WTC11 (cell line): ENCODE measurements at regions not wholly inside any gene's neighbourhood (a gene's known extent, or its start where the extent isn't known, plus 50 kb on each side); places are given as distances from the start of the nearest gene placed in this dataset.
"Not testable (repeated sequence)": the region's sequence is repeated elsewhere in the genome, so short reads cannot be mapped to it uniquely, and the experiment has no call there.

Source experiments
- ATAC-seq: fragments of 200-7000 bp; cut with Tn5 transposase; 2 replicates; pipeline ENCODE4 v1.10.0; 2021; ENCODE audit warnings: mild to moderate bottlenecking, moderate library complexity
- CTCF ChIA-PET: fragments of 300-600 bp; sonication (Branson Sonifier 250); formaldehyde crosslinking; loops from one replicate; lab custom pipeline; 2021; ENCODE audit warnings: antibody characterized with exemption; lab: Charles Lee
- POLR2A ChIA-PET: fragments of 350-600 bp; sonication (Branson Sonifier 250); formaldehyde crosslinking; loops from one replicate; lab custom pipeline; 2021; ENCODE audit warnings: antibody characterized with exemption; lab: Charles Lee
- DNase-seq: peaks from one replicate; pipeline ENCODE4 v3.0.0; 2021; ENCODE audit warnings: low spot score
- H3K27ac Mint-ChIP-seq: 2 replicates; pipeline ENCODE4 v1.8.0; 2021; ENCODE audit warnings: mixed read lengths
- H3K27me3 Mint-ChIP-seq: 2 replicates; pipeline ENCODE4 v1.8.0; 2021; ENCODE audit warnings: low read depth, mild to moderate bottlenecking, moderate library complexity, mixed read lengths
- H3K36me3 Mint-ChIP-seq: 2 replicates; pipeline ENCODE4 v1.8.0; 2021; ENCODE audit warnings: mixed read lengths
- H3K4me1 Mint-ChIP-seq: 2 replicates; pipeline ENCODE4 v1.8.0; 2022; ENCODE audit warnings: mixed read lengths
- H3K4me3 Mint-ChIP-seq: 2 replicates; pipeline ENCODE4 v1.8.0; 2021; ENCODE audit warnings: mild to moderate bottlenecking, moderate library complexity, mixed read lengths
- H3K9me3 Mint-ChIP-seq: 2 replicates; pipeline ENCODE4 v1.8.0; 2021; ENCODE audit warnings: mixed read lengths
- ATF3 ChIP-seq: sonication (generic); formaldehyde crosslinking; conservative IDR thresholded peaks from 2 replicates; pipeline ENCODE4 v1.8.1; 2022; ENCODE audit warnings: mild to moderate bottlenecking, missing genetic modification reagents
- CDX4 ChIP-seq: fragments of 250-450 bp; sonication (Bioruptor Pico); IDR thresholded peaks from 2 replicates; pipeline ENCODE4 v1.9.0; 2021; ENCODE audit warnings: moderate library complexity, mild to moderate bottlenecking, inconsistent platforms, borderline replicate concordance
- CTCF ChIP-seq: fragments of 200-600 bp; IDR thresholded peaks from 2 replicates; pipeline ENCODE4 v1.8.0; 2022; ENCODE audit warnings: antibody characterized with exemption
- ELF4 ChIP-seq: sonication (generic); formaldehyde crosslinking; IDR thresholded peaks from 2 replicates; pipeline ENCODE4 v1.8.1; 2022; ENCODE audit warnings: low read depth, mild to moderate bottlenecking, moderate library complexity, missing genetic modification reagents
- ERG ChIP-seq: fragments of 250-450 bp; sonication (Bioruptor Pico); IDR thresholded peaks from 2 replicates; pipeline ENCODE4 v1.8.0; 2021; ENCODE audit warnings: mild to moderate bottlenecking
- FOXP4 ChIP-seq: sonication (generic); formaldehyde crosslinking; IDR thresholded peaks from 2 replicates; pipeline ENCODE4 v1.8.0; 2022; ENCODE audit warnings: mild to moderate bottlenecking, missing genetic modification reagents
- KAT7 ChIP-seq: sonication (generic); formaldehyde crosslinking; IDR thresholded peaks from 2 replicates; pipeline ENCODE4 v1.8.1; 2023; ENCODE audit warnings: missing genetic modification reagents, mild to moderate bottlenecking, borderline replicate concordance
- MXD4 ChIP-seq: fragments of 250-450 bp; sonication (Bioruptor Pico); IDR thresholded peaks from 2 replicates; pipeline ENCODE4 v1.8.0; 2021; ENCODE audit warnings: mild to moderate bottlenecking, moderate library complexity, borderline replicate concordance
- NFATC4 ChIP-seq: fragments of 250-450 bp; sonication (Bioruptor Pico); IDR thresholded peaks from 2 replicates; pipeline ENCODE4 v1.9.0; 2021; ENCODE audit warnings: mild to moderate bottlenecking
- NFE2L1 ChIP-seq: sonication (generic); formaldehyde crosslinking; IDR thresholded peaks from 2 replicates; pipeline ENCODE4 v1.8.1; 2023; ENCODE audit warnings: missing genetic modification reagents
- NR1H2 ChIP-seq: sonication (generic); formaldehyde crosslinking; IDR thresholded peaks from 2 replicates; pipeline ENCODE4 v1.9.0; 2021; ENCODE audit warnings: mild to moderate bottlenecking, moderate library complexity, missing genetic modification reagents
- PREB ChIP-seq: sonication (generic); formaldehyde crosslinking; IDR thresholded peaks from 2 replicates; pipeline ENCODE4 v1.8.1; 2022; ENCODE audit warnings: mild to moderate bottlenecking, missing genetic modification reagents, moderate library complexity, borderline replicate concordance
- PRRX2 ChIP-seq: fragments of 250-450 bp; sonication (Bioruptor Pico); IDR thresholded peaks from 2 replicates; pipeline ENCODE4 v1.8.0; 2021; ENCODE audit warnings: mild to moderate bottlenecking
- RORB ChIP-seq: fragments of 250-450 bp; sonication (Bioruptor Pico); IDR thresholded peaks from 2 replicates; pipeline ENCODE4 v1.9.0; 2021; ENCODE audit warnings: mild to moderate bottlenecking
- STAT6 ChIP-seq: sonication (generic); formaldehyde crosslinking; conservative IDR thresholded peaks from 2 replicates; pipeline ENCODE4 v1.8.1; 2023; ENCODE audit warnings: mild to moderate bottlenecking, low read depth, missing genetic modification reagents, moderate library complexity
- TEAD1 ChIP-seq: sonication (generic); formaldehyde crosslinking; IDR thresholded peaks from 2 replicates; pipeline ENCODE4 v1.8.0; 2022; ENCODE audit warnings: mild to moderate bottlenecking, missing genetic modification reagents
- ZNF121 ChIP-seq: sonication (generic); formaldehyde crosslinking; IDR thresholded peaks from 2 replicates; pipeline ENCODE4 v1.8.0; 2023; ENCODE audit warnings: missing genetic modification reagents
- ZNF138 ChIP-seq: sonication (generic); formaldehyde crosslinking; conservative IDR thresholded peaks from 2 replicates; pipeline ENCODE4 v1.8.1; 2022; ENCODE audit warnings: mild to moderate bottlenecking, moderate library complexity, missing genetic modification reagents
- ZNF423 ChIP-seq: fragments of 250-450 bp; sonication (Bioruptor Pico); IDR thresholded peaks from 2 replicates; pipeline ENCODE4 v2.1.2; 2022; ENCODE audit warnings: mild to moderate bottlenecking, moderate library complexity
- ZNF532 ChIP-seq: fragments of 250-450 bp; sonication (Bioruptor Pico); IDR thresholded peaks from 2 replicates; pipeline ENCODE4 v1.9.0; 2021; ENCODE audit warnings: mild to moderate bottlenecking, borderline replicate concordance

- no peak for TF ChIP-seq ZNF532 (CRISPR knock-in tag)
- no peak for TF ChIP-seq ZNF423 (CRISPR knock-in tag)
- TF ChIP-seq KAT7 (CRISPR knock-in tag): no peak
- no peak for TF ChIP-seq PRRX2 (CRISPR knock-in tag)
- no peak for TF ChIP-seq MXD4 (CRISPR knock-in tag)
- no peak for TF ChIP-seq CDX4 (CRISPR knock-in tag)
- TF ChIP-seq ZNF121 (CRISPR knock-in tag): no peak
- no peak for TF ChIP-seq PREB (CRISPR knock-in tag)
- no peak for TF ChIP-seq ELF4 (CRISPR knock-in tag)
- no peak for TF ChIP-seq ERG (CRISPR knock-in tag)
- no peak for TF ChIP-seq TEAD1 (CRISPR knock-in tag)
Measured at GRCh38 chr10:35959252-35959651, 317.2 kb upstream of the FZD8 start (continued).

- peak; percentile 22; the same call in 1 of the 2 replicates for ATAC-seq
- H3K27ac Mint-ChIP-seq, H3K4me3 Mint-ChIP-seq, POLR2A ChIA-PET, DNase-seq, H3K36me3 Mint-ChIP-seq, H3K9me3 Mint-ChIP-seq: not testable (repeated sequence)
- H3K27me3 Mint-ChIP-seq: peaks cover 37% of the 10 kb centered on the region
- H3K4me1 Mint-ChIP-seq: peaks cover 25% of the 10 kb centered on the region
- CTCF ChIA-PET: interaction anchor here (1.1 to 1.7 kb wide), 2 partner anchors 321 to 323 kb away, joined by 5 to 7 read pairs; no protein-coding TSS in a partner anchor
Measured at GRCh38 chr10:35958609-35959008, 316.5 kb upstream of the FZD8 start.

- H3K27ac Mint-ChIP-seq: no peak overlapping the region
- no peak overlapping the region for H3K4me3 Mint-ChIP-seq
- H3K36me3 Mint-ChIP-seq: no peaks in the 10 kb centered on the region
- peaks cover 35% of the 10 kb centered on the region for H3K4me1 Mint-ChIP-seq
- H3K27me3 Mint-ChIP-seq: peaks cover 17% of the 10 kb centered on the region
- H3K9me3 Mint-ChIP-seq: no peaks in the 10 kb centered on the region
- DNase-seq: no peak
- CTCF ChIA-PET: no interaction called here
- POLR2A ChIA-PET: no interaction called here
- ATAC-seq: no peak
- TF ChIP-seq STAT6 (CRISPR knock-in tag) (no peak), ATF3 (no peak), NR1H2 (CRISPR knock-in tag) (no peak), ZNF138 (CRISPR knock-in tag) (no peak), NFATC4 (CRISPR knock-in tag) (no peak), ZNF423 (CRISPR knock-in tag) (no peak), FOXP4 (CRISPR knock-in tag) (no peak), NFE2L1 (CRISPR knock-in tag) (no peak), RORB (no peak), CTCF (no peak)
Measured at GRCh38 chr10:35950701-35951100, 308.6 kb upstream of the FZD8 start.
